Osteoblast (primary cell): ENCODE measurements at regions not wholly inside any gene's neighbourhood (a gene's known extent, or its start where the extent isn't known, plus 50 kb on each side); places are given as distances from the start of the nearest gene placed in this dataset.

Experiments
- DNase-seq: peaks from one replicate; pipeline ENCODE4 v3.0.0; 2011; ENCODE audit warnings: low spot score, mixed read lengths; ENCODE audit not compliant: insufficient read length; ENCODE audit errors: missing footprints
- H2AFZ ChIP-seq: 2 replicates; pipeline ENCODE4 v1.6.0; 2011; ENCODE audit warnings: mild to moderate bottlenecking, low read length
- H3K27ac ChIP-seq: 2 replicates; pipeline ENCODE4 v1.5.1; 2011; ENCODE audit warnings: mild to moderate bottlenecking, low read depth, low read length, moderate library complexity
- H3K27me3 ChIP-seq: 2 replicates; pipeline ENCODE4 v1.6.0; 2012; ENCODE audit warnings: mild to moderate bottlenecking, control low read depth, inconsistent platforms, low read length, moderate library complexity; ENCODE audit not compliant: insufficient read depth
- H3K36me3 ChIP-seq: 2 replicates; pipeline ENCODE4 v1.5.1; 2011; ENCODE audit warnings: mild to moderate bottlenecking, low read length, control low read depth, moderate library complexity; ENCODE audit not compliant: insufficient read depth
- H3K4me1 ChIP-seq: 2 replicates; pipeline ENCODE4 v1.5.1; 2011; ENCODE audit warnings: mild to moderate bottlenecking, low read length, control low read depth, moderate library complexity; ENCODE audit not compliant: insufficient read depth
- H3K4me2 ChIP-seq: 2 replicates; pipeline ENCODE4 v1.6.0; 2011; ENCODE audit warnings: mild to moderate bottlenecking, low read length; ENCODE audit not compliant: insufficient read depth
- H3K4me3 ChIP-seq: fragments of 200-600 bp; sonication (generic); 3 replicates; pipeline ENCODE4 v1.5.1; 2012; ENCODE audit warnings: mild to moderate bottlenecking, low read length, inconsistent platforms; ENCODE audit not compliant: insufficient read depth
- H3K79me2 ChIP-seq: 2 replicates; pipeline ENCODE4 v1.6.0; 2012; ENCODE audit warnings: mild to moderate bottlenecking, low read length, control low read depth, inconsistent platforms; ENCODE audit not compliant: insufficient read depth
- H3K9me3 ChIP-seq: 2 replicates; pipeline ENCODE4 v1.5.1; 2011; ENCODE audit warnings: low read depth, low read length, control low read depth
- H4K20me1 ChIP-seq: 2 replicates; pipeline ENCODE4 v1.6.0; 2012; ENCODE audit warnings: mild to moderate bottlenecking, low read length, control low read depth; ENCODE audit not compliant: insufficient read depth
- CTCF ChIP-seq: IDR thresholded peaks from 2 replicates; pipeline ENCODE4 v1.5.1; 2011; ENCODE audit warnings: mild to moderate bottlenecking, low read depth, low read length, moderate library complexity; ENCODE audit errors: extremely low read depth

GRCh38 chr1:68590473-68590872 is 93.6 kb upstream of the DEPDC1 start:
- no peak for DNase-seq
- Histone ChIP-seq H2AFZ (no peak overlapping the region), H3K4me2 (no peak overlapping the region), H3K27ac (no peak overlapping the region), H3K27me3 (no peaks in the 10 kb centered on the region), H3K4me1 (no peaks in the 10 kb centered on the region), H3K79me2 (no peaks in the 10 kb centered on the region), H3K4me3 (no peak overlapping the region), H3K36me3 (no peaks in the 10 kb centered on the region), H4K20me1 (no peaks in the 10 kb centered on the region), H3K9me3 (no peaks in the 10 kb centered on the region)
- no peak for TF ChIP-seq CTCF

- Histone ChIP-seq H3K27me3 (no peaks in the 10 kb centered on the region), H3K4me2 (peak overlapping the region; percentile 1), H3K36me3 (no peaks in the 10 kb centered on the region), H2AFZ (no peak overlapping the region), H3K79me2 (no peaks in the 10 kb centered on the region), H3K9me3 (no peaks in the 10 kb centered on the region), H3K4me1 (no peaks in the 10 kb centered on the region), H3K4me3 (no peak overlapping the region), H3K27ac (no peak overlapping the region), H4K20me1 (no peaks in the 10 kb centered on the region)
- DNase-seq = no peak
- no peak for TF ChIP-seq CTCF
These were observed 98.0 kb upstream of the DEPDC1 start for GRCh38 chr1:68594851-68595250.

GRCh38 chr1:68600049-68600661 is 103.3 kb upstream of the DEPDC1 start:
- peak; percentile 70 for TF ChIP-seq CTCF
- Histone ChIP-seq H3K79me2 (no peaks in the 10 kb centered on the region), H3K4me1 (no peaks in the 10 kb centered on the region), H4K20me1 (no peaks in the 10 kb centered on the region), H2AFZ (no peak overlapping the region), H3K27ac (no peak overlapping the region), H3K4me2 (no peak overlapping the region), H3K27me3 (no peaks in the 10 kb centered on the region), H3K4me3 (no peak overlapping the region), H3K9me3 (no peaks in the 10 kb centered on the region), H3K36me3 (no peaks in the 10 kb centered on the region)
- no peak for DNase-seq

- H3K4me2 ChIP-seq = no peak overlapping the region
- H3K36me3 ChIP-seq = no peaks in the 10 kb centered on the region
- no peaks in the 10 kb centered on the region for H3K4me1 ChIP-seq
- no peak for DNase-seq
- no peaks in the 10 kb centered on the region for H3K79me2 ChIP-seq
- no peaks in the 10 kb centered on the region for H4K20me1 ChIP-seq
- H2AFZ ChIP-seq = no peak overlapping the region
- no peak for TF ChIP-seq CTCF
- H3K27ac ChIP-seq = no peak overlapping the region
- H3K27me3 ChIP-seq = no peaks in the 10 kb centered on the region
- H3K9me3 ChIP-seq = no peaks in the 10 kb centered on the region
- H3K4me3 ChIP-seq = no peak overlapping the region
These were observed 111.4 kb upstream of the DEPDC1 start for GRCh38 chr1:68608289-68608688.
